Neutrophil (primary cell): ENCODE measurements at regions not wholly inside any gene's neighbourhood (a gene's known extent, or its start where the extent isn't known, plus 50 kb on each side); places are given as distances from the start of the nearest gene placed in this dataset.
"Not testable (repeated sequence)": the region's sequence is repeated elsewhere in the genome, so short reads cannot be mapped to it uniquely, and the experiment has no call there.

Experiments
- H3K27ac ChIP-seq: fragments of 200-600 bp; sonication (generic); 2 replicates; pipeline ENCODE4 v1.5.1; 2016; ENCODE audit warnings: mild to moderate bottlenecking, moderate library complexity
- H3K27me3 ChIP-seq: fragments of 200-600 bp; sonication (generic); 2 replicates; pipeline ENCODE4 v1.6.0; 2016; ENCODE audit warnings: mild to moderate bottlenecking
- H3K36me3 ChIP-seq: fragments of 200-600 bp; sonication (generic); 2 replicates; pipeline ENCODE4 v1.5.1; 2017
- H3K4me1 ChIP-seq, 2 experiments: fragments of 200-600 bp in 1 of 2; sonication (generic) in 1 of 2; 1 replicate in 1 of 2; 2 replicates in 1 of 2; pipeline versions ENCODE4 v1.5.1 to v1.6.1; 2013 to 2016; ENCODE audit warnings: low read depth in 1 of 2, low read length in 1 of 2, mild to moderate bottlenecking in 1 of 2, moderate library complexity in 1 of 2; ENCODE audit not compliant: control insufficient read depth in 1 of 2, insufficient read depth in 1 of 2
- H3K4me3 ChIP-seq, 2 experiments: fragments of 200-600 bp in 1 of 2; sonication (generic) in 1 of 2; 1 replicate in 1 of 2; 2 replicates in 1 of 2; pipeline ENCODE4 v1.5.1; 2013 to 2016; ENCODE audit warnings: low read depth in 1 of 2, low read length in 1 of 2, mild to moderate bottlenecking in 1 of 2, moderate library complexity in 1 of 2
- H3K9me3 ChIP-seq: fragments of 200-600 bp; sonication (generic); 2 replicates; pipeline ENCODE4 v1.5.1; 2016
- TF ChIP-seq, protein P1 (sequence below): fragments of 200-600 bp; sonication (generic); IDR thresholded peaks from 2 replicates; pipeline ENCODE4 v1.5.1; 2016; ENCODE audit warnings: antibody characterized with exemption

DNA sequence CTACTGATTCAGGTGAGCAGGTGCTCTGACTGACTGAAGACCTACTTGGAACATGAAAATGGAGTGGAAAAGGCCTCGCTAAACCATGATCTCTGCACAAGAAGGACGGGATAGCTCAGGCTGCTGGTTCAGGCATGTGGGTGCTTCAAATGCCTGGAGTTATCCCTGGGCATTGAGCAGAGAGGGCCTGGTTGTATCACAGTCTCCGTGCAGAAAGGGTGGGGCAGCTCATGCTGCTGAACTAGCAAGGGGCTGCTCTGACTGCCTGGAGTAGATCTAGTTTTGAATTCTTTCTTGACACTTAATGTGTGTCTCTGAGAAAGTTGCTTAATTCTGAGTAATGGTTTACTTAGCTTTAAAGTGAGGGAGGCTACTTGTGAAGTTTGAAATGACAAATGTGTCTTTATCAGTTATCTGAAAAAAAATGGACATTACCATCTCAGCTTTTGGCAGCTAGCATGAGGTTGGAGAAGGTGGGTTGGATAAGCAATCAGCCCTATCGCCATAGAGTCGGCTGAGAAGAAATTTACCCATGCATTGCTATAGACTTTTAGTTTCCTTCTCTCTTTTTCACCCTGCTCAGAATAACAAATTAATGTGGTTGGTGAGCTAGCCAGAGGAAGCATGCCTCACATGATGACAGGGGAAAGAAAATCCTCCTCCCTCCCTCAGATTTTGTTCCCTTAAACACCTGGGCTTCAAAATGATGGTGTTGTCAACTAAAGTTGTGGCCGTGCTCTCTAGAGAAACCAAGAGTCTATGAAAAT, 832.4 kb downstream of the STIM2 start:
- no peak overlapping the region for H3K4me3 ChIP-seq
- H3K27ac ChIP-seq: no peak overlapping the region
- TF ChIP-seq, protein P1, sequence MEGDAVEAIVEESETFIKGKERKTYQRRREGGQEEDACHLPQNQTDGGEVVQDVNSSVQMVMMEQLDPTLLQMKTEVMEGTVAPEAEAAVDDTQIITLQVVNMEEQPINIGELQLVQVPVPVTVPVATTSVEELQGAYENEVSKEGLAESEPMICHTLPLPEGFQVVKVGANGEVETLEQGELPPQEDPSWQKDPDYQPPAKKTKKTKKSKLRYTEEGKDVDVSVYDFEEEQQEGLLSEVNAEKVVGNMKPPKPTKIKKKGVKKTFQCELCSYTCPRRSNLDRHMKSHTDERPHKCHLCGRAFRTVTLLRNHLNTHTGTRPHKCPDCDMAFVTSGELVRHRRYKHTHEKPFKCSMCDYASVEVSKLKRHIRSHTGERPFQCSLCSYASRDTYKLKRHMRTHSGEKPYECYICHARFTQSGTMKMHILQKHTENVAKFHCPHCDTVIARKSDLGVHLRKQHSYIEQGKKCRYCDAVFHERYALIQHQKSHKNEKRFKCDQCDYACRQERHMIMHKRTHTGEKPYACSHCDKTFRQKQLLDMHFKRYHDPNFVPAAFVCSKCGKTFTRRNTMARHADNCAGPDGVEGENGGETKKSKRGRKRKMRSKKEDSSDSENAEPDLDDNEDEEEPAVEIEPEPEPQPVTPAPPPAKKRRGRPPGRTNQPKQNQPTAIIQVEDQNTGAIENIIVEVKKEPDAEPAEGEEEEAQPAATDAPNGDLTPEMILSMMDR: no peak
- no peaks in the 10 kb centered on the region for H3K27me3 ChIP-seq
- H3K4me1 ChIP-seq: no peaks in the 10 kb centered on the region
- no peaks in the 10 kb centered on the region for H3K36me3 ChIP-seq
- no peaks in the 10 kb centered on the region for H3K9me3 ChIP-seq

DNA sequence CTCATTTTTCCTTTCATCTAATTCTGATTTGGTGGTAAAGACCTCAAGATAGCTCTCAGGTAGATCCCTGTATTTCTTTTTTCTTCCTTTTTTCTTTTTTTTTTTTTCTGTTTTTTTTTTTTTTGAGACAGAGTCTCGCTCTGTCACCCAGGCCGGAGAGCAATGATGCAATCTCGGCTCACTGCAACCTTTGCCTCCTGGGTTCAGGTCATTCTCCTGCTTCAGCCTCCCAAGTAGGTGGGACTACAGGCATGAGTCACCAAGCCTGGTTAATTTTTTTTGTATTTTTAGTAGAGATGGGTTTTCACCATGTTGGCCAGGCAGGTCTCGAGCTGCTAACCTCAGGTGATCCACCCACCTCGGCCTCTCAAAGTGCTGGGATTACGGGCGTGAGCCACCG, 835.6 kb downstream of the STIM2 start:
- not testable (repeated sequence) for H3K4me1 ChIP-seq, H3K36me3 ChIP-seq, H3K4me3 ChIP-seq, H3K27me3 ChIP-seq, H3K9me3 ChIP-seq, H3K27ac ChIP-seq

DNA sequence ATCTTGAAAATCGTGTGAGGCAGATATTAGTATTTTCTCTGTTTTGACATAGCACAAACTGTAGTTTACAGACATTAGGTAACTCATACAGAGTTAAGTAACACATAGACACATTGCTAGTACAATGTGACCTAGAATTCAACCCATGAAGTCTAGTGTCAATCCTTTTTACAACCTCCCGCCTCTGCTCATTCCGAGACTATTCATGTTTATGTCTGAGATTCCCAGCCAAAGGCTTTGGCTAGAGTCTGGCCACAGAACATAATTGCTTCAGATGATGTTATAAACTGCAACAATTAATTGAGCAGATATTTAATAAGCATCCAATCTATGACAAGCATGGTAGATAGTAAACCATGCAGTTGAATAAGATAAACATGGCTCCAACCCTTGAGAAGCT, 841.0 kb downstream of the STIM2 start:
- Histone ChIP-seq H3K36me3 (no peaks in the 10 kb centered on the region), H3K4me3 (no peak overlapping the region), H3K4me1 (no peaks in the 10 kb centered on the region), H3K27me3 (no peaks in the 10 kb centered on the region), H3K27ac (no peak overlapping the region), H3K9me3 (no peaks in the 10 kb centered on the region)
- TF ChIP-seq, protein P1: no peak

DNA sequence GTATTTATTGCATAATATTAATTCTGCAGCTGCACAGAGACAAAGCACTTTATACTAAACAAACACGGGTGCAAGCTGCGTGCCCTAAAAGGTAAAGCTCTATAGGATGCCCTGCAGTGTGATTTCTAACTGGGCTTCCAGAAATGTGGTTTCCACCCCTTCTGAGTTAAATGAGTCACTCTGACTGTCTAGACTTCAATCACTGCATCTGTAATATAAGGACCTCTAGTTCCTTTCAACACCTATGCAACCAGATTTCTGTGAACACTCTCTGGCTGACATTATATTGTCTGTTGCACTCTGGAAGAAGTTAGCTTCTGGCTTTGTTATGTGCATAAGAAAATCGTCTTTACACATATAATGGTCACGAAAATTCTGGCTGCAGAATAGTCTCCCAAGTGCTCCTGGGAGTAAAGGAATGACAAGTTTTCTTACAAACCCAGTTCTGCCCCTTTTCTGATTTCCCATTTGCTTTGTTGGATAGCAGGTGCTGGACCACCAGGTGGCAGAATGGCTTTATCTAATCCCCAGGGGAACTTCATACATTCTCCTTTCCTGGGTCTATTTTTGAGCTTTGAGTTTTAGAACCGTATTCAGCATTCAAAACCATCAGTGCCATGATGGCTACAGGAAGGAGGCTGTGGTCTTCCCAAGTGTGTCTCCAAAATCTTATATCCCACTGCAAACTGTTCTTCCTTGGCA, 842.2 kb downstream of the STIM2 start:
- Histone ChIP-seq H3K27ac (no peak overlapping the region), H3K9me3 (no peaks in the 10 kb centered on the region), H3K4me1 (no peaks in the 10 kb centered on the region), H3K27me3 (no peaks in the 10 kb centered on the region), H3K4me3 (no peak overlapping the region), H3K36me3 (no peaks in the 10 kb centered on the region)
- TF ChIP-seq, protein P1: no peak

DNA sequence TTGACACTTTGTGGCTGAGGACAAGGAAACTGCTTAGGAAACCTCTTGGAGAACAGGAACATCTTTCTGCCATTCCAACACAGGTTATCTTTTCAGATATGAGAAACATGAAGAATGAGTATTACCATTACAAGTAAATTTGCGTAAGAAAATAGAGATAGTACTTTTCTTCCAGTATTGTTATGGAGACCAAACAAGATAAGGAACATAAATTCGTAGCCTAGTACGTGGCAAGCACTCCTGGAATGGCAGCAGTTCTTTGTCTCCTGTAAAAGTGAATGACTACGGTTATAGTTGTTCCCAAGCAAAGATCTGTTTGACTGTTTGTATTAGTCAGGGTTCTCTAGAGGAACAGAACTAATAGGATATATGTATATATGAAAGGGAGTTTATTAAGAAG, 843.1 kb downstream of the STIM2 start:
- TF ChIP-seq, protein P1: no peak
- Histone ChIP-seq H3K27me3 (no peaks in the 10 kb centered on the region), H3K9me3 (no peaks in the 10 kb centered on the region), H3K4me3 (no peak overlapping the region), H3K4me1 (no peaks in the 10 kb centered on the region), H3K36me3 (no peaks in the 10 kb centered on the region), H3K27ac (no peak overlapping the region)

DNA sequence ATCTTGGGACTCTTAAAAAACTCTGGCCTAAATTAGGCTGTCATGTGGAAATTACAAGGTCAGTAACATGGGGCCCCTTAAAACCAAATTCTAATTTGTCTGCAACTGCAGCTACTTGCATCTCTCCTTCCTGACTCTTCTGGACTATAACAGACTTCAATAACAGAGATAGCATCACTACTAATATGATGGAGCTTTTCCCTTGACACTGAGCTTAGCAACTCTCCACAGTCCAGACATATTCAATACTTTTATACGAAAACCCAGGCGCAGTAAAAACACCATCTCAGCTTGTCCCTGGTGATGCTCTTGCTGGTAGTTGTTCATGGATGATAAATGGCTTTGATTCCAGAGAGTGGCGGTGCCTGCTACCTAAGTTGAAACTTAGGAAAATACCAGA, 850.4 kb downstream of the STIM2 start:
- no peak overlapping the region for H3K27ac ChIP-seq
- TF ChIP-seq, protein P1: no peak
- H3K36me3 ChIP-seq: no peaks in the 10 kb centered on the region
- no peak overlapping the region for H3K4me3 ChIP-seq
- H3K9me3 ChIP-seq: no peaks in the 10 kb centered on the region
- no peaks in the 10 kb centered on the region for H3K4me1 ChIP-seq
- no peaks in the 10 kb centered on the region for H3K27me3 ChIP-seq
